ENCODE measurements at regions not wholly inside any gene's neighbourhood (a gene's known extent, or its start where the extent isn't known, plus 50 kb on each side); places are given as distances from the start of the nearest gene placed in this dataset.

DNA sequence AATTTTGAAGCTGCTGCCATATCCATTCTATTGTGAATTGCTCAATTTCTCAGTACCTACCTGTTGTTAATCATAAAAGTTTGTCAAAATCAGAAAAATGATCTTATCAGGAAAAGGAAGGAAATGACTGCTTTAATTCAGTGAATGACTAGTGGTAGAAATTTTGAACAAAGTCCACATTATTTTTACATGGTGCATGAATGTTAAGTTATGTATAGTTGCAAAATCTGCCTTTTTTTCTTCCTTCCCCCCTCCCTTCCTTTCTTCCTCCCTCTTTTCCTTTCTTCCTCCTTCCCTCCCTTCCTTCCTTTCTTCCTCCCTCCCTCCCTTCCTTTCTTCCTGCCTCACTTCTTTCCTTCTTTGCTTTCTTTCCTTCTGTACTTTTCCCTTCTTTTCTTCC lies 127.1 kb upstream of the TSHZ2 start:
- Mint-ChIP-seq H3K36me3 (ENCODE audit: low read depth) (no peaks in the 10 kb centered on the region), H3K9me3 (no peaks in the 10 kb centered on the region), H3K27me3 (peaks cover 12% of the 10 kb centered on the region), H3K4me3 (no peak overlapping the region), H3K27ac (no peak overlapping the region), H3K4me1 (ENCODE audit: low read depth) (no peaks in the 10 kb centered on the region)
- Histone ChIP-seq H3K36me3 (ENCODE audit: insufficient read depth, low read length) (no peaks in the 10 kb centered on the region), H3K4me1 (ENCODE audit: insufficient read depth, low read length) (no peaks in the 10 kb centered on the region), H3K4me3 (ENCODE audit: low read length) (no peak overlapping the region), H3K27ac (ENCODE audit: low read depth in 1 of 2, low read length in 2 of 2) (no peak overlapping the region), H3K27me3 (ENCODE audit: control insufficient read depth in 1 of 2, insufficient read depth in 2 of 2, low read length in 2 of 2) (no peaks in the 10 kb centered on the region), H3K9me3 (ENCODE audit: control insufficient read depth in 1 of 2, insufficient read depth in 1 of 2, low read length in 2 of 2) (no peaks in the 10 kb centered on the region)
- DNase-seq (no peak), ATAC-seq (ENCODE audit: poor library complexity) (no peak)
- TF ChIP-seq, protein P1, sequence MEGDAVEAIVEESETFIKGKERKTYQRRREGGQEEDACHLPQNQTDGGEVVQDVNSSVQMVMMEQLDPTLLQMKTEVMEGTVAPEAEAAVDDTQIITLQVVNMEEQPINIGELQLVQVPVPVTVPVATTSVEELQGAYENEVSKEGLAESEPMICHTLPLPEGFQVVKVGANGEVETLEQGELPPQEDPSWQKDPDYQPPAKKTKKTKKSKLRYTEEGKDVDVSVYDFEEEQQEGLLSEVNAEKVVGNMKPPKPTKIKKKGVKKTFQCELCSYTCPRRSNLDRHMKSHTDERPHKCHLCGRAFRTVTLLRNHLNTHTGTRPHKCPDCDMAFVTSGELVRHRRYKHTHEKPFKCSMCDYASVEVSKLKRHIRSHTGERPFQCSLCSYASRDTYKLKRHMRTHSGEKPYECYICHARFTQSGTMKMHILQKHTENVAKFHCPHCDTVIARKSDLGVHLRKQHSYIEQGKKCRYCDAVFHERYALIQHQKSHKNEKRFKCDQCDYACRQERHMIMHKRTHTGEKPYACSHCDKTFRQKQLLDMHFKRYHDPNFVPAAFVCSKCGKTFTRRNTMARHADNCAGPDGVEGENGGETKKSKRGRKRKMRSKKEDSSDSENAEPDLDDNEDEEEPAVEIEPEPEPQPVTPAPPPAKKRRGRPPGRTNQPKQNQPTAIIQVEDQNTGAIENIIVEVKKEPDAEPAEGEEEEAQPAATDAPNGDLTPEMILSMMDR (IDR thresholded peaks at IDR 0.05): no peak
- intact Hi-C loops (cut with DNase I, micrococcal nuclease): no loop called here
- ChIA-PET CTCF (no interaction called here), POLR2A (no interaction called here)

DNA sequence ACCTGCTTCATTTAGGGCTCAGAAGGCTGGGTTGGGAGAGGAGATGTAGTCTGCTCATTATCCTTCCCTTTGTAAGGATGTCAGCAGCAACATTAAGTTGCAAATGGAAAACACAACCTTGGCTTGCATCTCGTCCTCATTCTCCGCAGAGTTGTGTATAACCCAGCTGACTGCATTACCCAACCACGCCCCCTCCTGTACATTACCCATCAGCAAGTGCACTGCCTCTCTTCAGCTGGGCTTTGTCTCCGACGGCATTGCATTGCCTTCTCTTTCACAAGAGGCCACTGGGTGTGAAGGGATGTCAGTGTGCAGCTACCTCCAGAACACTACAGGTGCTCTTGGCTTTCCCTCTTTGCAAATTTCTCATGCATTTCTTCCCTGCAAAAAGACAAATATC lies 128.7 kb upstream of the TSHZ2 start:
- Histone ChIP-seq H3K4me1 (ENCODE audit: insufficient read depth, low read length) (no peaks in the 10 kb centered on the region), H3K36me3 (ENCODE audit: insufficient read depth, low read length) (no peaks in the 10 kb centered on the region), H3K9me3 (ENCODE audit: control insufficient read depth in 1 of 2, insufficient read depth in 1 of 2, low read length in 2 of 2) (no peaks in the 10 kb centered on the region), H3K4me3 (ENCODE audit: low read length) (no peak overlapping the region), H3K27me3 (ENCODE audit: control insufficient read depth in 1 of 2, insufficient read depth in 2 of 2, low read length in 2 of 2) (no peaks in the 10 kb centered on the region), H3K27ac (ENCODE audit: low read depth in 1 of 2, low read length in 2 of 2) (no peak overlapping the region)
- Mint-ChIP-seq H3K9me3 (no peaks in the 10 kb centered on the region), H3K4me1 (ENCODE audit: low read depth) (no peaks in the 10 kb centered on the region), H3K27ac (no peak overlapping the region), H3K36me3 (ENCODE audit: low read depth) (no peaks in the 10 kb centered on the region), H3K4me3 (no peak overlapping the region), H3K27me3 (peaks cover 12% of the 10 kb centered on the region)
- ATAC-seq (ENCODE audit: poor library complexity): no peak
- intact Hi-C loops (cut with DNase I, micrococcal nuclease): no loop called here
- ChIA-PET POLR2A (no interaction called here), CTCF (no interaction called here)
- no peak for DNase-seq
- TF ChIP-seq, protein P1 (IDR thresholded peaks at IDR 0.05): no peak

DNA sequence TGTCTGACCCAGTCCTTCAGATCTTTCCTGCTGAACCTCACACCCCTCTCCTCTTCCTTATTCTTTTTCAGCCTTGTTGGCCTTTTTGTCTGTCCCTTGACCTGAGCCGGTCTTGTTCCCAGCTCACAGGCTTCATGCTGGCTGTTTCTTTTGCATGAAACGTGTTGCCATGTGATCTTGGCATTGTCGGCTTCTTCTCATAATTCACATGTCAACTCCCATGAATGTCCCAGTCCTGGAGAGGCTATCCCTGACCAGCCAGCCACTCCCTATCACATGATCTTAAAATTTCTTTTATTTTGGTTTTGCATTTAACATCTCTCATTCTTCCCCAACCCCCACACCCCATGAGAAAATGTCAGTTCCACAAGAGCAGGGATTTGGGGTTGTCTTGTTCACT lies 131.2 kb upstream of the TSHZ2 start:
- no peak overlapping the region for H3K4me3 ChIP-seq (ENCODE audit: low read length)
- H3K27ac Mint-ChIP-seq: no peak overlapping the region
- intact Hi-C loops (cut with DNase I, micrococcal nuclease): no loop called here

More for the DNA sequence above, 131.2 kb upstream of the TSHZ2 start:
- ChIA-PET POLR2A (no interaction called here), CTCF (no interaction called here)
- ATAC-seq (ENCODE audit: poor library complexity) (no peak), DNase-seq (no peak)
- no peaks in the 10 kb centered on the region for H3K4me1 ChIP-seq (ENCODE audit: insufficient read depth, low read length)
- no peak overlapping the region for H3K4me3 Mint-ChIP-seq
- H3K9me3 Mint-ChIP-seq: no peaks in the 10 kb centered on the region
- H3K4me1 Mint-ChIP-seq (ENCODE audit: low read depth): no peaks in the 10 kb centered on the region
- no peaks in the 10 kb centered on the region for H3K27me3 Mint-ChIP-seq
- H3K36me3 ChIP-seq (ENCODE audit: insufficient read depth, low read length): no peaks in the 10 kb centered on the region
- TF ChIP-seq, protein P1 (IDR thresholded peaks at IDR 0.05): no peak
- no peaks in the 10 kb centered on the region for H3K36me3 Mint-ChIP-seq (ENCODE audit: low read depth)
- H3K9me3 ChIP-seq (ENCODE audit: control insufficient read depth in 1 of 2, insufficient read depth in 1 of 2, low read length in 2 of 2): no peaks in the 10 kb centered on the region
- H3K27ac ChIP-seq (ENCODE audit: low read depth in 1 of 2, low read length in 2 of 2): no peak overlapping the region
- H3K27me3 ChIP-seq (ENCODE audit: control insufficient read depth in 1 of 2, insufficient read depth in 2 of 2, low read length in 2 of 2): no peaks in the 10 kb centered on the region
